SK-N-SH (cell line): ENCODE measurements at regions not wholly inside any gene's neighbourhood (a gene's known extent, or its start where the extent isn't known, plus 50 kb on each side); places are given as distances from the start of the nearest gene placed in this dataset.

ENCODE experiments used
- JUND ChIP-seq: IDR thresholded peaks from 2 replicates; pipeline ENCODE4 v1.4.0; 2012
- POLR2AphosphoS5 ChIP-seq: IDR thresholded peaks from 2 replicates; pipeline ENCODE4 v1.6.1; 2012; ENCODE audit warnings: low read depth, low read length
- YY1 ChIP-seq: IDR thresholded peaks from 2 replicates; pipeline ENCODE4 v1.4.0; 2012; ENCODE audit warnings: low read depth, mild to moderate bottlenecking
- TF ChIP-seq, protein P1 (sequence below): fragments of 200-600 bp; sonication (generic); IDR thresholded peaks from 2 replicates; pipeline ENCODE4 v1.6.1; 2017; ENCODE audit warnings: antibody characterized with exemption, mild to moderate bottlenecking, moderate library complexity
- TF ChIP-seq, protein P2 (sequence below): fragments of 150-350 bp; IDR thresholded peaks from 2 replicates; pipeline ENCODE4 v1.6.1; 2017; ENCODE audit warnings: antibody characterized with exemption, low read length, low read depth, borderline replicate concordance
- TF ChIP-seq, protein P3 (sequence below): IDR thresholded peaks from 2 replicates; pipeline ENCODE4; 2012

DNA sequence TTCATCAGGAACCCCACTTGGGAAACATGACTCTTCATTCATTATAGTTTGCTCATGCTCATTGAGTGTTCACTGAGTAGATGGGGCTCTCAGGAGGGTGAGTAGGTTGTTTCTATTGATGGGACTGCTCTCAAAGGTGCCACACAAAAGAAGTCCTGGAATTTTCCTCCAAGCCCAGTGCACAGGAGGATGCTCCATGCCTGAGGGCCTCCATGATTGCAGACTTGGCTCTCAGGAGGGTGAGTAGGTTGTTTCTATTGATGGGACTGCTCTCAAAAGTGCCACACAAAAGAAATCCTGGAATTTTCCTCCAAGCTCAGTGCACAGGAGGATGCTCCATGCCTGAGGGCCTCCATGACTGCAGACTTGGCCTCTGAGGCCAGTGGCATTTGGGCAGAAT lies 108.5 kb downstream of the ZNF674 start:
- TF ChIP-seq, protein P1, sequence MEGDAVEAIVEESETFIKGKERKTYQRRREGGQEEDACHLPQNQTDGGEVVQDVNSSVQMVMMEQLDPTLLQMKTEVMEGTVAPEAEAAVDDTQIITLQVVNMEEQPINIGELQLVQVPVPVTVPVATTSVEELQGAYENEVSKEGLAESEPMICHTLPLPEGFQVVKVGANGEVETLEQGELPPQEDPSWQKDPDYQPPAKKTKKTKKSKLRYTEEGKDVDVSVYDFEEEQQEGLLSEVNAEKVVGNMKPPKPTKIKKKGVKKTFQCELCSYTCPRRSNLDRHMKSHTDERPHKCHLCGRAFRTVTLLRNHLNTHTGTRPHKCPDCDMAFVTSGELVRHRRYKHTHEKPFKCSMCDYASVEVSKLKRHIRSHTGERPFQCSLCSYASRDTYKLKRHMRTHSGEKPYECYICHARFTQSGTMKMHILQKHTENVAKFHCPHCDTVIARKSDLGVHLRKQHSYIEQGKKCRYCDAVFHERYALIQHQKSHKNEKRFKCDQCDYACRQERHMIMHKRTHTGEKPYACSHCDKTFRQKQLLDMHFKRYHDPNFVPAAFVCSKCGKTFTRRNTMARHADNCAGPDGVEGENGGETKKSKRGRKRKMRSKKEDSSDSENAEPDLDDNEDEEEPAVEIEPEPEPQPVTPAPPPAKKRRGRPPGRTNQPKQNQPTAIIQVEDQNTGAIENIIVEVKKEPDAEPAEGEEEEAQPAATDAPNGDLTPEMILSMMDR = no peak
- TF ChIP-seq, protein P2, sequence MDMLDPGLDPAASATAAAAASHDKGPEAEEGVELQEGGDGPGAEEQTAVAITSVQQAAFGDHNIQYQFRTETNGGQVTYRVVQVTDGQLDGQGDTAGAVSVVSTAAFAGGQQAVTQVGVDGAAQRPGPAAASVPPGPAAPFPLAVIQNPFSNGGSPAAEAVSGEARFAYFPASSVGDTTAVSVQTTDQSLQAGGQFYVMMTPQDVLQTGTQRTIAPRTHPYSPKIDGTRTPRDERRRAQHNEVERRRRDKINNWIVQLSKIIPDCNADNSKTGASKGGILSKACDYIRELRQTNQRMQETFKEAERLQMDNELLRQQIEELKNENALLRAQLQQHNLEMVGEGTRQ = no peak
- TF ChIP-seq POLR2AphosphoS5 = no peak
- no peak for TF ChIP-seq JUND
- no peak for TF ChIP-seq YY1
- TF ChIP-seq, protein P3, sequence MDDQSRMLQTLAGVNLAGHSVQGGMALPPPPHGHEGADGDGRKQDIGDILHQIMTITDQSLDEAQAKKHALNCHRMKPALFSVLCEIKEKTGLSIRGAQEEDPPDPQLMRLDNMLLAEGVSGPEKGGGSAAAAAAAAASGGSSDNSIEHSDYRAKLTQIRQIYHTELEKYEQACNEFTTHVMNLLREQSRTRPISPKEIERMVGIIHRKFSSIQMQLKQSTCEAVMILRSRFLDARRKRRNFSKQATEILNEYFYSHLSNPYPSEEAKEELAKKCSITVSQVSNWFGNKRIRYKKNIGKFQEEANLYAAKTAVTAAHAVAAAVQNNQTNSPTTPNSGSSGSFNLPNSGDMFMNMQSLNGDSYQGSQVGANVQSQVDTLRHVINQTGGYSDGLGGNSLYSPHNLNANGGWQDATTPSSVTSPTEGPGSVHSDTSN = no peak
